Posterior vena cava (tissue), 2 donors: ENCODE measurements at regions not wholly inside any gene's neighbourhood (a gene's known extent, or its start where the extent isn't known, plus 50 kb on each side); places are given as distances from the start of the nearest gene placed in this dataset.

Source experiments
- DNase-seq: peaks from one replicate; pipeline ENCODE4 v3.0.0-alpha.2; 2020; ENCODE audit warnings: low spot score
- intact Hi-C, 2 donors: fragments of 100-400 bp; cut with DNase I; formaldehyde crosslinking; loops; one replicate each; pipeline versions ENCODE4 v1.14.1 to v1.14.2; 2022 to 2023
- donor health status: DM: yes; HTN: yes; CAD: no.
- donor health status: DM: yes; HTN: yes; CAD: no.

GRCh38 chr2:166593403-166593802 is 99.4 kb upstream of the SCN7A start:
- no peak for DNase-seq
- intact Hi-C loops: no loop called here

- intact Hi-C loops: no loop called here
- no peak for DNase-seq
Observed at GRCh38 chr2:166592750-166593149, 98.7 kb upstream of the SCN7A start.

GRCh38 chr2:166591226-166591625 is 97.2 kb upstream of the SCN7A start:
- no peak for DNase-seq
- intact Hi-C loops: no loop called here

- no peak for DNase-seq
- intact Hi-C loops: no loop called here
Observed at GRCh38 chr2:166573391-166573790, 79.3 kb upstream of the SCN7A start.

- intact Hi-C loops: no loop called here
- no peak for DNase-seq
Observed at GRCh38 chr2:166572937-166573336, 78.9 kb upstream of the SCN7A start.

- DNase-seq: no peak
- intact Hi-C loops: no loop called here
Observed at GRCh38 chr2:166568409-166568808, 74.4 kb upstream of the SCN7A start.

GRCh38 chr2:166565501-166565900 is 71.5 kb upstream of the SCN7A start:
- DNase-seq: no peak
- intact Hi-C loops: no loop called here

- DNase-seq: no peak
- intact Hi-C loops: no loop called here
Observed at GRCh38 chr2:166563894-166564293, 69.8 kb upstream of the SCN7A start.

- DNase-seq: no peak
- intact Hi-C loops: no loop called here
Observed at GRCh38 chr2:166560022-166560421, 66.0 kb upstream of the SCN7A start.

- DNase-seq: no peak
- intact Hi-C loops: no loop called here
Observed at GRCh38 chr2:166550923-166551322, 56.9 kb upstream of the SCN7A start.

GRCh38 chr2:166545473-166545872 is 51.4 kb upstream of the SCN7A start:
- DNase-seq: no peak
- intact Hi-C loops: loop anchor here in 1 of 2 donors (5.0 kb wide), 1 partner anchor 852 kb away; no protein-coding TSS in a partner anchor
